ENCODE measurements at regions not wholly inside any gene's neighbourhood (a gene's known extent, or its start where the extent isn't known, plus 50 kb on each side); places are given as distances from the start of the nearest gene placed in this dataset.

- TF ChIP-seq CTCF (conservative IDR thresholded peaks at IDR 0.05 in 1 of 2, IDR thresholded peaks at IDR 0.05 in 1 of 2; ENCODE audit: low read depth in 1 of 2, low read length in 2 of 2), result no peak
- TF ChIP-seq EZH2 (IDR thresholded peaks at IDR 0.05; ENCODE audit: low read length, missing control alignments), result no peak
Observed at GRCh38 chr3:20852712-20853111, 666.7 kb upstream of the SGO1 start.

All from fibroblast of lung (primary cell).